ENCODE measurements at regions not wholly inside any gene's neighbourhood (a gene's known extent, or its start where the extent isn't known, plus 50 kb on each side); places are given as distances from the start of the nearest gene placed in this dataset.

DNA sequence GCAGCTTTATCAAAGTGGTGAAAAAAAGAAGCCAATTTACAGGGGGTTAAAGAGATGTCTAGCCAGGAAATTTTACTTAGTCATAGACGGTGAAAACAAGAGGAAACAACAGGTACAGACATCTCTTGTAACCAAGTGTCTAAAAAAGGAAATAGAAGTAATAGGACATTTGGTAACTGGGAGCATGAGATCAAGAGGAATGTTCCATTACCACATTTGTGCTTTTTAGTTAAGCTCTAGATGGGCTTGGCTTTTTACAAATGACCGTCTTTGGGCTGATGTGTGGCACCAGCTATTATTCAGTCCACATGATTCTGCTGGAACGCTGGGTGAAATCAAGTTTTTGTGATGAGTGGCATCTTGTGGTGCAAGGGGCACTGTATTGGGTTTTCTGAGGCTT lies 179.5 kb downstream of the SMIM20 start:
- no peak for FAIRE-seq
- DNase-seq (ENCODE audit: insufficient read length, low spot score) = no peak

DNA sequence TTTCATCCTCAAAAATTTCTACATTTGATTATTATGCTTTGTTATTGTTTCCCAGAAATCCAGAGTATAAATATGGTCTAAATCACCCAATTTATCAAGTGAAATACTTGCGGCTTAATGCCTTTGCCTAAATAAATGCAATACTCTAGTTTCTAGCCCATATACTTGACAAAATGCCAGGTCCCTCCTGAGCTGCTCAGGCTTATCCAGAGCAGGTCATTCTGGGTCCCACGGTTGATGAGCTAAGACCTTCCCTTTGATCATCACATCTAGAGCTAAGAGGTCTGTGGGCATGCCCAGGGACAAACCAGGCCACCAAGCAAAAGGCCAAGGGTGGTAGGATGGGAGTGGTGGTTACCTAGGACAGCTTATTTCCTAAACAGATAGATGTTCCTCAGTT lies 180.1 kb downstream of the SMIM20 start:
- DNase-seq (ENCODE audit: insufficient read length, low spot score) (no peak), FAIRE-seq (no peak)

DNA sequence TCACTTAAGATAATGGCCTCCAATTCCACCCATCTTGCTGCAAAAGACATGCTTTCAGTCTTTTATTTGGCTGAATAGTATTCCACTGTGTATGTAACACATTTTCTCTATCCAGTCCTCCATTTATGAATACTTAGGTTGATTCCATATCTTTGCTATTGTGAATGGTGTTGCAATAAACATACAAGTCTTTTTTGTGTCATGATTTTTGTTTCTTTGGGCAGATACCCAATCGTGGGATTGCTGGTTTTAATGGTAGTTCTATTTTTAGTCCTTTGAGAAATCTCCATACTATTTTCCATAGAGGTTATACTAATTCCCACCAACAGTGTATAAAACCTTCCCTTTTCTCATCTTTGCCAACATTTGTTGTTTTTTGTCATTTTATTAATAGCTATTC lies 180.9 kb downstream of the SMIM20 start:
- DNase-seq (ENCODE audit: insufficient read length, low spot score) = no peak

DNA sequence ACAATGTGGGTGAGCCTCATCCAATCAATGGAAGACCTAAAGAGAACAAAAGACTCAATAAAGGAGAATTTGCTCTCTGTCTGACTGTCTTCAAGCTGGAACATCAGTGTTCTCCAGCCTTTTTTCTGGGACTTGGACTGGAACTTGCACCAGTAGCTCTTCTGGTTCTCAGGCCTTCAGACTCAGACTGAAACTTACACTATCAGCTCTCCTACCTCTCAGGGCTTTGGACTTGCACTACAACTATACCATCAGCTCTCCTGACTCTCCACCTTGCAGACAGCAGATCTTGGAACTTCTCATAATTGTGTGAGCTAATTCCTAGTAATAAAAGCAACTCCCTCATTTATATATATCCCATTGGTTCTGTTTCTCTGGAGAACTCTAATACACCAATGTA lies 185.9 kb downstream of the SMIM20 start:
- FAIRE-seq = no peak
- no peak for DNase-seq (ENCODE audit: insufficient read length, low spot score)

More for the DNA sequence above, 180.9 kb downstream of the SMIM20 start:
- FAIRE-seq = no peak

DNA sequence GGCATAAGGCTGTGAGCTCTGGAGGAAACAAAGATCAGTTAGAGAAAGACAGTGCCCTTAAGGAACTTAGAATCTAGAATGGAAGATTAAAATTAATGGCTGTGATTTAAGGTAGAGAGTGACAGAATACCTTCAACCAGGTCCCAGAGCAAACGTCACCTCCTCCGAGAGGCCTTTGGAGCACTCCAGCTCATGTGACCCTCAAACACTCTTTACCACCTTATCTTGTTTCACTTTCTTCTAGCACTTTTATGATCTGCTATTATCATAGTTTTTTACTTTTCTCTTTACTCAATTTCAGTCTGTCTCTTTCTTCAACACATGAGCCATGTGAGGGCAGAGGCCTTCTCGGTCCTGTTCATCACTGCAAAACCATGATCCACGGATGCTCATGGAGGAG lies 187.0 kb downstream of the SMIM20 start:
- no peak for DNase-seq (ENCODE audit: insufficient read length, low spot score)
- FAIRE-seq = no peak

DNA sequence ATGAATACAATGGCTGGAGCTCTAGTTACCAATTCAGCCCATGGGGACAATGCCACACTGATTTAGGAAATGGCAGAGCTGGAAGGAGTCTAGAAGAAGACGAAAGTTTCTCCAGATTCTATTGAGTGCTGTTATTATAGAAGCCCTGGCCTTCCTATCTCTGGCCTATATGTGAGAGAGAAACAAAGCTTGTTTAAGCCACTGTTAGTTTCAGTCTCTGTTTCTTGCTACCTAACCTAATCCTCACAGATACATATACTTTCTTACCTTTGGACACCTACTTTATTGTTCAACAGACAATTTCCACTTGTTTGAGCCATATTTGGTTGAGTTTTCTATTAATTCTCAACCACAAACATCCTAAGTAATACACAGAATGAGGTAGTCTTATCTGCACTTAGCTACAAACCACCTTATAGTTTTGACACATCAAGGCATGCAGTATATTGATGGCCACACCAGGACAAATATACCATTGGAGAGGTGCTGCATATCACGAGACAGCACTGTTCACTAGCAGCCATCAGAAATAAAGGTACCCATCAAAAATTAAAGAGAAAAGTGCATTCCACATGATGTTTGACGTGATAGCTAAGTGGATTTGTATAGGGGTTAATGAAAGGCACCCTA lies 190.2 kb downstream of the SMIM20 start:
- FAIRE-seq (peak; percentile 8), DNase-seq (ENCODE audit: insufficient read length, low spot score) (no peak)

DNA sequence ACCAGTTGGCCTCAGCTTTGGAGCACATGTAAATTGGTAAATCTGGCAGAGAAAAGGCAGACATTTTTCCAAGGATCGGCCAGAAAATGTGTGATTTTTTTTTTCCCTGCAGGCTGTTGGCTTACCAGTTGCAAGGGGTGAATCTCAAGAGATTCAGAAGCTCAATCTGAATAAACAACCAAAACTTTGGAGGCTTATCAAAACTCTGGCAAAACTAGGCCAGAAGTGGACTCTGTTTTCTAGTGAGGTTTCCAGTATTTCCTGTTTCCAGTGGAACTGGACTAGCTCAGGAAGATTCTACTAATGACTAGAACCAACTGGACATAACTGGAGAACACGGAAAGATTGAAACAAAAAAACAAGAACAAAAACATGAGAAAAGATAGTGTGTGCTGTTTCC lies 191.3 kb downstream of the SMIM20 start:
- no peak for DNase-seq (ENCODE audit: insufficient read length, low spot score)

DNA sequence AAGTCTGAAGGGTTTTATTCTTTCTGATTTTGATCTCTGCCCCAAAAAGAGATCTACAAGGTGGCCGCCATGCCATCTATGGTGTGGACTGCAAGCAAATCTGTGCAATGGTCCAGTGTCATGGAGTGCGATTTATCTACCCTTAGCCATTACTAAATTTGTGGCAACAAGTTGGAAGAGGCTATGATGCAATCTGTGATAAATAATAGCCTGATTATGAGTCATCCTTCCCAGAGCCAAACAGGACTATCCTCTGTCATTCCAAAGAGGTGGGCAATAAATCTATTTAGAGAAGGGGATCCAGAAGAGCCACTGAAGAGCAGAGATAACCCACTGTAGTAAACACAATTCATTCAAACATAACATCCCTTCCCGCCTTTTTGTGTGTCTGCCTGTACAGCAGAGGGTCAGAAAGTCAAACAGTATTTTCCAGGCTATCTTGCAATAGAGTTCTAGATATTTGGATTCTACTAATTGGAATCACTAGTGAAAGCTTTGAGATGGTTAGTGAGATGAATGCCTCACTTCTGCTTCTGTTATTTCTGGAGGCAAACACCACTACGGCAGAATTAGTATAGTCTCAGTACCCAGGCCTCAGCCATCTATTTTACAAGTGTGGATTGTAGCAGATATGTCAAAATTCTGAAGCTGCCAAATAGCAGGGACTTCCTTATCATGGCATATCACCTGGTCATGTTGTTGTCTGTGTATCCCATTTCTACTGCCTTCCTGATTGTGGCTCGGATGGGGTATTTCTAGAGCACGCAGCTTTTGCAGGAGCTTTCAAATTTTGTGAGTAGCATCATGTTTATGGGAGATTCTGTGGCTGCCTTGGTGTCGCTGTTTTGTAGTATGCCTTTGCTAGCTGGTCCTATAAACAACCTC lies 192.0 kb downstream of the SMIM20 start:
- no peak for DNase-seq (ENCODE audit: insufficient read length, low spot score)
- no peak for FAIRE-seq

More for the DNA sequence above, 191.3 kb downstream of the SMIM20 start:
- FAIRE-seq = no peak

DNA sequence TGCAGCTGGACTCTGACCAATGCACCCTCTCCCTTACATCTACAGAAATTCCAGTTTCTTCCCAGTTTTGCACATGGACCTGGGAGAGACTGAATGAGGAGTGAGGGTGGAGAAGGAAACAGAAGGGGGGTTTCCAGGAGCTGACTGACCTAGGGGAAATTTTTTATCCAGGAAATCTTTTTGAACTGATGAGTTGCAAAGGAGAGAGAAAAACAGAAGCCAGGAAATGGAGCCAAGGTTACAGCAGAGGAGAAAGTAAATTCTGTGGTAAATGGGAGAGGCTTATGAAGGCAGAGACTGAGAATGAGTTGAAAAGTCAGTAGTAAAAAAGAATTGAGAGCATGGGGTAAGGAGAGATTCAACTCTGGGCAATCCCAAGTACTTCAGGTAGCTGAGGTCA lies 192.8 kb downstream of the SMIM20 start:
- FAIRE-seq (no peak), DNase-seq (ENCODE audit: insufficient read length, low spot score) (no peak)

DNA sequence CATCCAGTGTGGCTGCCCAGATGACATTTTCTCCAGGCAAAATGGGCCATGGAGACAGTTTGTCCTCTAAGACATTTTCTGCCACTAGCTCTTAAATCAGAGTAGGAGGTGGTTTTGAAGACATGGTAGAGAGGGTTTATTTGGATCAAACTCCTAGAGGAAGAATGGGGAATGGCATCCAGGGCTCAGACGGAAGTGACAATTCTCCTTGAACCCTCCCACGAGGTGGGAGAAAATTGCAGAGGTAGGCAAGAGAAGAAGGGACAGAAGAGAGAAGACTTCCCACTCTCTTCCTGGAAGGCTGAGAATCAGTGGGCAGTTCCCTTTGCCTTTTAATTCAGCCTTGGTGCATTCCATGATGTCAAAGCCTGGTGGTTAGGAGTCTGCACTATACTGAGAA lies 194.0 kb downstream of the SMIM20 start:
- no peak for DNase-seq (ENCODE audit: insufficient read length, low spot score)
- FAIRE-seq = no peak

DNA sequence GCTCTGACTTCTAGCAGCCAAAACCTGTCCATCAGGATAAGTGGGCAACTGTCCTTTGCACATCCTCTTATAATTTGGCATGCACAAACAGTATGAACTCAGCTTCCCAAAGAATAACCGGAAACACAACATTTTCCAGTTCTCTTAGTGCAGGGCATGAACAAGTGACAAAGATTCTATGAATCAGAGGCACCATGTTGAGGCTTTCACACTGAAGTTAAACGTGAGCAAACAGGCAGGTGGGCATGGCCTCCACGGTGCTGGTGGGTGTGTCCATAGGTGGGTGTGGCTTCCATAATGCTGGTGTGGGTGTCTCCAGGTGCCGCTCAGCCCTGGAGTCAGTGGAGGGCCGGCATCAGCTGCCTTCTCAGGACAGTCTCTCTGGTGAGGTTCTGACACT lies 196.5 kb downstream of the SMIM20 start:
- DNase-seq (ENCODE audit: insufficient read length, low spot score) (no peak), FAIRE-seq (no peak)

DNA sequence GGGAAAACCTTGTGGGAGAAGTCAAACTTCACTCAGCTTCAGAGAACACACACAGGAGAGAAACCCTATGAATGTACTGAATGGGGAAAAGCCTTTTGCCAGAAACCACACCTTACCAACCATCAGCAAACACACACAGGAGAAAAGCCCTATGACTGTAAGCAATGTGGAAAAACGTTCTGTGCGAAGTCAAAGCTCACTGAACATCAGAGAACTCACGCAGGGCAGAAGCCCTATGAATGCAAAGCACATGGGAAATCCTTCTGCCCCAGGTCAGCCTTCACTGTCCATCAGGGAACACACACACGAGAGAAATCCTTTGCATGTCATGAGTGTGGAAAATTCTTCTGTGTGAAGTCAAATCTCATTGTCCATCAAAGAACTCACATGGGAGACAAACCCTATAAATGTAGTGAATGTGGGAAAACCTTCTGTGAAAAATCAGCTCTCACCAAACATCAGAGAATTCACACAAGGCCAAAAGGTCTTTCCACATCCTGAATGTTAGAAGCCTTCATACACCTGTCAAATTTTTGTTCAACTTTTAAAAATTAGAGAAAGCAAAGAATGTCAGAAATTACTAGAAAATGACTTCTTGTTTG lies 199.4 kb downstream of the SMIM20 start:
- DNase-seq (ENCODE audit: insufficient read length, low spot score) (no peak), FAIRE-seq (no peak)

DNA sequence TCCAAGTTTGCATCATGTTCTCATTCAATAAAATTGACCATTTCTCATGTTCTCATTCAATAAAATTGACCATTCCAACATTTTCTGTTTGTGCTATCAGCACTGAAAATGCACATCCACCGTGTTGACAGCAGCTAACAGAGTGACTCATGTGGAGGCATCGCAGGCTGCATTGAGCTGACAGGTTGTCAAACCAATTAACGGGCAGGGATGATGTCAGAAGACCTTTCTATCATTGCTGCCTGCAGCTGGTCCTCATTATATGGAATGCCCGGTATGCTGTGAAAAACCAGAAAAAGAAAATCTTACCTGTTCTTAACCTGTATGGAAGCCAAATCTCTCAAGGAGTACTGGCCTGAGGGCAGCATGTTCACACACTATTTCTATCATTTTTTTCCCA lies 202.0 kb downstream of the SMIM20 start:
- FAIRE-seq (no peak), DNase-seq (ENCODE audit: insufficient read length, low spot score) (no peak)

DNA sequence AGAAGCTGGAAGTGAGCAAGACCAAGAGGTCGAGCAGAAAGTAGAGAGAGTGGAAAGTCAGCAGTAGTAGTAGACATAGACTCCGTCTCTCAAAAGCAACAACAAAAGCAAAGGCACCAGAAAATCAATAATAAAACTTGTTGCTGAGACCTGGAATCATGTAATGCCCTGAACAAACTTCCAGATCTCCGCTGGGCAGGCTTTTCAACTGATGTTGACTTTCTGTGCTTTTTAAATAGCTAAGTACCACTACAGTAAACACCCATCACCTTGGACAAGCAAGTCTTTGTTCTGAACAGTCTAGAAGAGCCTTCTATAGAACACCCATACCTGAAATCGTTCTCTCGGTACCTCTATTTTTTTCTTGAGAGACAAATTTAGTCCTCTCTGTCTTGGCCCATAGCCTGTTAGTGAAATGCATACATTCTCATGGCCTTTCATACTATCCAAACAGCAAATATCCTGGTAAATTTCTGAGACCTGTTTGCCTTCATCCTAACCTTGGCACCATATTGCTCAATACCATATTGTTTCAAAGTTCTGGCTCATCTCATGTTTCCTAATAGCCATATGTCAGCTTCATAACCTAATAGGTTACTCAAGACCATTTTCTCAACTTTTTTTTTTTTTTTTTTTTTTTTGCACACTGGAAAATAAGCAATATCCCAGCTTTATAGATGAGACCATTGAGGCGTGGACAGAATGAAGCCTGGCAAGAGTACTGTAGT lies 200.6 kb upstream of the RBPJ start:
- FAIRE-seq (no peak), DNase-seq (ENCODE audit: insufficient read length, low spot score) (no peak)

DNA sequence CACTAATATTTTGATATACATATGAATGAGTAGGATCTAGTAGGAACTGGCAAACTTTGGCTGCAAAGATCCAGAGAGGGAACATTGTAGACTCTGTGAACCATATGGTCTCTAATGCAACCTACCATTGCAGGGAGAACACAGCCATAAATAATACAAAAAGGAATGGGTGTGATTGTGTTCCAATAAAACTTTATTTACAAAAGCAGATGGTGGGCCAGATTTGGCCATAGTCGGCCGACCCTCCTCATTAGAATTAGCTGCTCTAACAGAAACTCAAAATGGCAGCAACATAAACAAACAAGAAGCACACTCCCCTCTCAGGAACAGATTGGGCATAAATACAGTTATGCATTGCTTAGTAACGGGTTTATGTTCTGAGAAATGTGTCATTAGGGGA lies 198.1 kb upstream of the RBPJ start:
- DNase-seq (ENCODE audit: insufficient read length, low spot score) (no peak), FAIRE-seq (no peak)

DNA sequence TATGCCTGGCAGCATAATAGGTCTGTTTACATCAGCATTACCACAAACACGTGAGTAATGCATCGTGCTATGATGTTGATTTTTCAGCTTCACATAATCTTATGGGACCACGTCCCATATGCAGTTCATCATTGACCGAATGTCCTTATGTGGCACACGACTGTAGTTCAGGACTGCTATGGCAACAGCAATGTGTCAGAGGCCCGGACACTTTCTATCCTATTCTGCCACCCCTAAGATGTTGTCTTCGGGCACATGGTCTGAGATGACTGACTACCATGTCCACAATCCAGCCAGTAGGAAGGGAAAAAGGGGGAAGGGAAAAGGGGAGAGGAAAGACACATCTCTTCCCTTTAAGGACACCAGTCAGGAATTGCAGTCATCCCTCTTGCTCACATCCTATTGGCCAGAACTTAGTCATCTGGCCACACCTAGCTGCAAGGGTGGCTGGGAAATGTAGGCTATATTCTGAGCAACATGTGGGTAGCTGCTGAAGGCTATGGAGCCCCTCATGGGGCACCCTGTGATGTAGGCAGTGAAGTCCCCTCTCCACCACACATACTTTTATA lies 196.0 kb upstream of the RBPJ start:
- FAIRE-seq (peak; percentile 31), DNase-seq (ENCODE audit: insufficient read length, low spot score) (no peak)

DNA sequence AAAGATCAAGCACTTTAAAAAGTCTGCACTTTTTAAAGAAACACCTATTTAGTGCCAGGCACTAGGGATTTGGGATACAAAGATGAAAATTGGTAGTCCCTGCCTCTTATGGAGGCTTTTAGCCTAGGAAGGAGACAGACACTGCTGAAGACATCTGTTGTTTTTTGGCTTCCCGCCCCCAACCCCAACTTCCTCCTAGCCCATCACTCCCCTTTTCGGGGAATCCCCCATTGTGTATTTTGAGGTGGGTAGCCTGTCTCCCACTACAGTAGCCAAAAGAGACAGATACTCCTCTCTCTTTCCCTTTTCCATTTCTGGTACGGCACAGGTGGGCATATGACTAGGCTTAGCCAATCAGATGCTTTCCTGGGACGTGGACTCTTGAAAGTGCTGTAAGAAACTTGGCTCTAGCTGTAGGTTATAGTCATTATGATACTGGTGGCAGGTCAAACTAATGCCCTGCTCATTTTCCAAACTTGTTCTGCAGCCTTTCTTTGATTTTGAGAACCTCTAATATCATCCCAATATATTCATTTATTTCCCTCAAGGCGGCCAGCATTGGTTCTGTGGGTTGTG lies 194.6 kb upstream of the RBPJ start:
- FAIRE-seq (peak; percentile 66), DNase-seq (ENCODE audit: insufficient read length, low spot score) (no peak)

DNA sequence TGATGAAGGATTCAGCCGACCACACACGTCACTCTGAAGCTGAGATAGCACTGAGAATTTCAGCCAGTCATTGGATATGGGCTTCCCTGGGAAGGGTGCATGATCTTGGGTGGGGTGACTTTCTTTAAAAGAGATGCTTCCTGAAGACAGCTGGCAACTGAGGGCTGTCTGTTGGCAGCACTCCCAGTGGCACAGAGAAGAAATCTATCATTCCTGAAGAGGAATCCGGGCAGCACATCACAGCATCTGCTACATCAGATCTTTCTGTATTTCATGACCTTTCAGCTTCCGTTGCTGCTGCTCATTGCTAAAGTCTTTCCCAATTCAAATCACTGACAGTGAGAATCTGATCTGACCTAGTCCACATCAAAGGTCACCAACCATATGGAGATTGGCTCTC lies 193.8 kb upstream of the RBPJ start:
- no peak for DNase-seq (ENCODE audit: insufficient read length, low spot score)
- FAIRE-seq = peak; percentile 55

DNA sequence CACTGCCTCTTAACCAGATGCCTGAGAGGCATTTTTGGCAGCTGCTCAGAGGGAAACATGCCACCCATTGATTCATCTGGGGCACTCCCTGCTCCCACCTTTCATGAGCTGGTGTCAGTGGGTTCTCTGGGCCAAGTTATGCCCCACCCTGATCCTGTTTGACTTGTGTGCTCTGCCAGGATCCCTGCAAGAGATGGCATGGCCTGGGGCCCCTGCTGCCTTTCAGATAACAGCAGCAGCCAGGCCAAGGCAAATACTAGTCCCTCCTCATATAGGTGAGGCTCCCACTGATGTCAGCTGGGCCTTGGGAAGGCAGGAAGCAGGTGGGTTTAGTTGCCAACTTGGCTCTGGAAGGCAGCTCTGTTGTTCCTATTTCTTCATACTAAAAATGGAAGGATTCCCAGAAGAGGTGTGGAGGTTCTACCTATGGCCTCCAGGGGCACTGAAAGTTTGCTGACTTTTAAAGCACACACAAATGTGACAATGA lies 192.9 kb upstream of the RBPJ start:
- FAIRE-seq (no peak), DNase-seq (ENCODE audit: insufficient read length, low spot score) (no peak)

DNA sequence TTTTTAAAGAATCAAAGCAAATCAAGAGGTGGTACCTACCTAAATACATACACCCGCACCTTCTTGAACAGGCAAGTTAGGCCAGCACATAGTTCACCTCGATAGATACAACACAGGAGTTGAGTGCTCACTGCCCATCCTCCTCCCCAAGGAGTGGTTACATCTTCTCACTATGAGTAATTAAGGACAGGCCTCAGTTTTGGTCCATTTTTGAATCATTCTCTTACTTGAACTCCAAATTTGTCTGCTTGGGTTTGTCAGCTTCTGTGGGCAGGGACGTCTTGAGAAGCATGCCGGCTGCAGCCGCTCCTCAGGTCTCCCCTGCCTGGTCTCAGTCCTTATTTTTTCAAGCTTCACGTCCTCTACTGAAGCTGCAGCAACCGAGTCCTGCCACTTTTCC lies 190.6 kb upstream of the RBPJ start:
- DNase-seq (ENCODE audit: insufficient read length, low spot score) = peak; percentile 16
- peak; percentile 85 for FAIRE-seq
